Astrocyte of the spinal cord (primary cell): ENCODE measurements at regions not wholly inside any gene's neighbourhood (a gene's known extent, or its start where the extent isn't known, plus 50 kb on each side); places are given as distances from the start of the nearest gene placed in this dataset.

Source experiments
- DNase-seq: peaks from one replicate; pipeline ENCODE4 v3.0.0; 2011; ENCODE audit warnings: low read depth, low spot score
- H3K4me3 ChIP-seq: 2 replicates; pipeline ENCODE4 v1.5.1; 2011; ENCODE audit warnings: low read depth, mild to moderate bottlenecking, low read length, moderate library complexity
- in situ Hi-C: cut with HindIII; loops from 2 replicates; pipeline ENCODE4 v1.10.0; 2017; ENCODE audit warnings: low sequenced_read_pairs
- TF ChIP-seq, protein P1 (sequence below): IDR thresholded peaks from 2 replicates; pipeline ENCODE4 v1.5.1; 2012; ENCODE audit warnings: low read depth, mild to moderate bottlenecking, low read length, inconsistent platforms

DNA sequence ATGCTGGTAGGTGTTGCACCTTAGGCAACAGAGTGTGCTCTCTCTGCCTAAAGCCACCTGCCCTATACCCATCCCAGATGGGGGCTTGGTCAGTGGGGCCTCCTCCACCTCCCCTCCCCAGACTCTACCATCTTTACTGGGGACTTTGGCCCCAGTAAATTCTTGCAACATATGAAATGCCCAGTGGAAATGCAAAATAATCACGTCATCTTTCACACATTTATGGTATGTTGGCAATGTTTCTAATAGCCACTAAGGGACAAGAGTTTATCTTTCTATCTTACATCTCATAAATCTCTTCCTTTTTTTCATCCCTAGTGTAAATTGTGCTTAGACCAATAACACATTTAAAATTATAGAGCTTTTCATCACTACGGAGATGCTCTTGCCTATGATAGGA is 103.0 kb upstream of the MAML3 start:
- no peak for DNase-seq
- TF ChIP-seq, protein P1, sequence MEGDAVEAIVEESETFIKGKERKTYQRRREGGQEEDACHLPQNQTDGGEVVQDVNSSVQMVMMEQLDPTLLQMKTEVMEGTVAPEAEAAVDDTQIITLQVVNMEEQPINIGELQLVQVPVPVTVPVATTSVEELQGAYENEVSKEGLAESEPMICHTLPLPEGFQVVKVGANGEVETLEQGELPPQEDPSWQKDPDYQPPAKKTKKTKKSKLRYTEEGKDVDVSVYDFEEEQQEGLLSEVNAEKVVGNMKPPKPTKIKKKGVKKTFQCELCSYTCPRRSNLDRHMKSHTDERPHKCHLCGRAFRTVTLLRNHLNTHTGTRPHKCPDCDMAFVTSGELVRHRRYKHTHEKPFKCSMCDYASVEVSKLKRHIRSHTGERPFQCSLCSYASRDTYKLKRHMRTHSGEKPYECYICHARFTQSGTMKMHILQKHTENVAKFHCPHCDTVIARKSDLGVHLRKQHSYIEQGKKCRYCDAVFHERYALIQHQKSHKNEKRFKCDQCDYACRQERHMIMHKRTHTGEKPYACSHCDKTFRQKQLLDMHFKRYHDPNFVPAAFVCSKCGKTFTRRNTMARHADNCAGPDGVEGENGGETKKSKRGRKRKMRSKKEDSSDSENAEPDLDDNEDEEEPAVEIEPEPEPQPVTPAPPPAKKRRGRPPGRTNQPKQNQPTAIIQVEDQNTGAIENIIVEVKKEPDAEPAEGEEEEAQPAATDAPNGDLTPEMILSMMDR = no peak
- no peak overlapping the region for H3K4me3 ChIP-seq
- in situ Hi-C loops = no loop called here

GRCh38 chr4:140256335-140256734 is 102.4 kb upstream of the MAML3 start:
- TF ChIP-seq, protein P1 = no peak
- in situ Hi-C loops = no loop called here
- no peak for DNase-seq

DNA sequence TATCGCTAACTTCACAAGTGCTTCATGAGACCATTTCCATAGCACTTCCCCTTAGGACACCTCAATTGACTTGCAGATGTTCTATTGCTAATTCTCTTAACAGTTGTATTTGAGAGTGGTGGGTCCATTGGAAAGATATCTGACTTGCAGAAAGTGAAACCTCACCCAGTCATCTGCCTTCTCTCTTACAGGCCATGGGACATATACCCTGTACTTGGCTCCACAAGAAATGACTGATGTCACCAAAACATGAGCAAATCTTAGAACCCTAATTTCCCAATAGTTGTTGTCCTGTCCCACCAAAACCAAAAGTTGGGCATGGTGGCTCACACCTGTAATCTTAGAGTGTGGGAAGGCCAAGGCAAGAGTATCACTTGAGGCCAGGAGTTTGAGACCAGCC is 101.9 kb upstream of the MAML3 start:
- TF ChIP-seq, protein P1 = no peak
- no peak overlapping the region for H3K4me3 ChIP-seq
- DNase-seq = no peak
- in situ Hi-C loops = no loop called here

More at GRCh38 chr4:140256335-140256734, 102.4 kb upstream of the MAML3 start:
- H3K4me3 ChIP-seq = no peak overlapping the region

DNA sequence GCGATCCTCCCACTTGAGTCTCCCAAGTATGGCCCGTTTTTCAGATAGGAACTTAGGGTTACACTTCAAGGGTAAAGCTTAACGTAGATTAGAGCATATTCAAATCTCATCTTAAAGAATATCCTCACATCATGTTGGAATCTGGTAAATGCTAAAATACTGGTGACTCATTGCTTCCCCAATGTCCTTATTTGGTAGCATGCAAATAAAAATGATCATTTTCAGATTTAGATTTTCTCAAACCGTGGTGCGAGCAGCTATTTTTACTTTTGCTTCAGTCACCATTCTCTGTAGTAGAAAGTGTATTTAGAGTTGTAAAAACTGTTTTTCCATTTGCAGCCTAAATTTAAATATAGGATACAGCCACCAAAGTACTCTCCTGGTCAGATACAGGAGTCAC is 101.5 kb upstream of the MAML3 start:
- TF ChIP-seq, protein P1 = no peak
- H3K4me3 ChIP-seq = no peak overlapping the region
- in situ Hi-C loops = no loop called here
- no peak for DNase-seq

GRCh38 chr4:140254651-140255299 is 100.8 kb upstream of the MAML3 start:
- in situ Hi-C loops = no loop called here
- DNase-seq = no peak
- TF ChIP-seq, protein P1 = no peak
- no peak overlapping the region for H3K4me3 ChIP-seq

DNA sequence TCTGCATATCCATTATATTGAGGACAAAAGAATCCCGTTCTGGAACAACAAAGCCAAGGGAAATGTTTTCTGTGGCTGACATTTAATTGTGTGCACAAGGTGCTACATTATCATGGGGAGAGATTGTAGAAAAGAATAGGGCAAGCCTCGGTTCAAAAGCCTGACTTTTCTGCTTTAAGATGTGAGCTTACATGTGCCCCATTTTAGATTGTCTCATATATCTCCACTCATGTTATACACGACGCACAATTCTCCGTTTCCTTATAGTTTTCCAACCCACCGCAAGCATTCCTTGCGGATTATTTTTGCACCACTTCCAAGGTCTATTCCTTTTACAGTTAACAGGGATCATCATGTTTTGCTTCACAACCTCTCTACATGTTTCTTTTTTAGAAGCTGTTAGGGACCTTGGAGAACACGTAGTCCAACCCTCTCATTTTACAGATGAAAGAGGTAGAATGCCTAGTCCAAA is 99.6 kb upstream of the MAML3 start:
- in situ Hi-C loops = no loop called here
- no peak overlapping the region for H3K4me3 ChIP-seq
- DNase-seq = no peak
- TF ChIP-seq, protein P1 = no peak
